GM12891 (cell line): ENCODE measurements at regions not wholly inside any gene's neighbourhood (a gene's known extent, or its start where the extent isn't known, plus 50 kb on each side); places are given as distances from the start of the nearest gene placed in this dataset.

ENCODE experiments used
- POLR2A ChIP-seq: IDR thresholded peaks from 2 replicates; pipeline ENCODE4 v1.6.1; 2011; ENCODE audit warnings: low read depth, low read length, control low read depth
- POLR2AphosphoS5 ChIP-seq: IDR thresholded peaks from 2 replicates; pipeline ENCODE4 v1.6.1; 2011; ENCODE audit warnings: low read depth, low read length, control low read depth
- SPI1 ChIP-seq: IDR thresholded peaks from 2 replicates; pipeline ENCODE4 v1.6.1; 2011; ENCODE audit warnings: low read depth, low read length, control low read depth
- TAF1 ChIP-seq: IDR thresholded peaks from 2 replicates; pipeline ENCODE4 v1.6.1; 2011; ENCODE audit warnings: low read depth, low read length, control low read depth

DNA sequence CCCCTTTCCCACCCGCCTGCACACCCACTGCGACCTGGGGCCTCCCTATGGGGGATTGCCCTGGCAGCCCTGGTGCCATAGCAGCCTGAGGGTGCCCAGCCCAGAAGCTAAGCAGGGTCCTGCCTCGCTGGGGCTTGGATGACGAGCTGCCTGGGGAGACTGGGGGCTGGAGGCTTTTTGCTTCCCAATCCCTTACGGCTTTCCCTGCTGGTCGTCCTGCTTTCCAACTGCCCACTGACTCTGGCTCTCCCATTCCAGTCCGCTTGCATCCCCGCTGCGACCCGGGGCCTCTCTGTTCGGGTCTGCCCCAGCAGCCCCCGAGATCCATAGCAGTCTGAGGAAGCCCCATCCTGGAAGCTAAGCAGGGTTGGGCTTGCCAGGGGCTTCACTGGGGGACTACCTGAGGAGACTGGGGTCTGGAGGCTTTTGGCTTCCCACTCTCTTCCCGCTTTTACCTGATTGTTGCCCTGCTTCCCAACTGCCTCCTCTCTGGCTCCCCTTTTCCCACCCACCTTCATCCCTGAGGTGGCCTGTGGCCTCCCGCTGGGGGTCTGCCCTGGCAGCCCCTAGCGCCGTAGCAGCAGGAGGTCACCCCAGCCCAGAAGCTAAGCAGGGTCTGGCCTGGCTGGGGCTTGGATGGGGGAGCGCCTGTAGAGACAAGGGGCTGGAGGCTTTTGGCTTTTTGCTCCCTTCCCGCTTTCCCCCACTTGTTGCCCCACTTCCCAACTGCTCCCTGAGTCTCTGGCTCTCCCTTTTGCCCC, 2292.8 kb downstream of the TP53TG3F start:
- TF ChIP-seq POLR2A (no peak), POLR2AphosphoS5 (no peak), TAF1 (no peak), SPI1 (no peak)
